ENCODE measurements at regions not wholly inside any gene's neighbourhood (a gene's known extent, or its start where the extent isn't known, plus 50 kb on each side); places are given as distances from the start of the nearest gene placed in this dataset.
"Not testable (repeated sequence)": the region's sequence is repeated elsewhere in the genome, so short reads cannot be mapped to it uniquely, and the experiment has no call there.

DNA sequence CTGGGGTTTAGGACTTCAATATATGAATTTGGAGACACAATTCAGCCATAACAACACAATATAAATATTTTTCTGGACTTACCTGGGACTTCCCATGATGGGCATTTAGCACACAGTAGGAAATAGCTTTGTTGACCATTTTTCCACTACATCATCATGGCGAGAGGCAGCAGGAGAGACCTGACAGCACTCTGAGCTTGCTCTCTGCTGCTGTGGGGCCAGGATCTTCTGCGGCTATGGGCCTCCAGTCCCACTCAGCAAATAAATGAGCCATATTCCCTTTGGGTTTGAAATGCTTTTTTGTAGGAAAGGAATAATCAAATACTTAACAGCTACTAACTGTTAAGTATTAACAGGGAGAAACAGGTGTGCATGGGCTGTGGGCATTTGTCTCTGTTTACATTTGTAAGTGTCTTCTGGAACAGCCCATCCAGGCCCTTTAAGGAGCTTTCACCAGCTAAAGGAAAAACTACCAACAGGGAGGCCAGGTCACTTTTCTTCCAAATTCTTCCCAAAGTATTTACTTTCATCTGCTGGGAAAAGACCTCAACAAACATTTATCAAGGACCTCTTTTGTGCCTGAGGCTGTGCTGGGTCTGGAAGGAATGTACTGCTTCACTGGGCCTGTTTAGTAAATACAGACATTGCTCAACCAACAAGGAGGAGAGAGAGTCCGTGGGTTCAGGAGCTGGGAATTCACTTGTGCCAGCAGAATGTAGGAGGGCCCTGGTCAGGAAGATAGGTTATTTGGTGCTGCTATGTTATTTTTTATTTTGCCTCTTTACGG, 133.2 kb downstream of the LRIG2 start (continued):
- TF ChIP-seq PATZ1 (CRISPR knock-in tag; IDR thresholded peaks at IDR 0.05; ENCODE audit: borderline replicate concordance) (no peak), ZNF565 (CRISPR knock-in tag; conservative IDR thresholded peaks at IDR 0.05; ENCODE audit: low read depth) (no peak), RARB (CRISPR knock-in tag; IDR thresholded peaks at IDR 0.05) (no peak), ZNF8 (CRISPR knock-in tag; IDR thresholded peaks at IDR 0.05) (no peak), ZFP30 (CRISPR knock-in tag; IDR thresholded peaks at IDR 0.05) (no peak), ISL1 (CRISPR knock-in tag; IDR thresholded peaks at IDR 0.05) (no peak)

DNA sequence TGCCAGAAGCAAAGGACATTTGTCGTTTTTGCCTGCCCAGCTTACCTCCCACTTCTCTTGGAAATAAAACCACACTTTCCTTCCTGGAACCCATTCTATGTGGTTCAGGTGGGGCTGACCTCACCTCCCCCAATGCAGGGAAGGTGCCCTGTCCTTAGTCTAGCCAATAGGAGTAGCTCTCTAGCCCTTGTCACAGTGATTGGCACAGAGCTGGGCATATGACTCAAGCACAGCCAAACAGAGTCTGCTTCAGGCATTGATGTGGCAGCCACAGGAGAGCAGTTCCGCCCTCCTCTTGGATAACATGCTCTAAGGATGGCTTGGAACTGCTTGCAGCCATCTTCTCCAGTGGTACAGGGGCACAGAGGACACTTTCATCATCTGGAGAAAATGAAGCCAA, 134.0 kb downstream of the LRIG2 start:
- TF ChIP-seq CREB5 (CRISPR knock-in tag; IDR thresholded peaks at IDR 0.05; ENCODE audit: low read depth) (no peak), ESRRG (CRISPR knock-in tag; IDR thresholded peaks at IDR 0.05) (no peak), CSRNP3 (CRISPR knock-in tag; IDR thresholded peaks at IDR 0.05) (no peak), GLIS3 (CRISPR knock-in tag; IDR thresholded peaks at IDR 0.05) (no peak), ISL1 (CRISPR knock-in tag; IDR thresholded peaks at IDR 0.05) (no peak), BACH2 (CRISPR knock-in tag; IDR thresholded peaks at IDR 0.05; ENCODE audit: borderline replicate concordance) (no peak), OSR1 (CRISPR knock-in tag; IDR thresholded peaks at IDR 0.05) (no peak), PATZ1 (CRISPR knock-in tag; IDR thresholded peaks at IDR 0.05; ENCODE audit: borderline replicate concordance) (no peak), ZFP3 (CRISPR knock-in tag; IDR thresholded peaks at IDR 0.05) (no peak), PPARA (CRISPR knock-in tag; IDR thresholded peaks at IDR 0.05; ENCODE audit: borderline replicate concordance) (no peak), SNAI2 (CRISPR knock-in tag; IDR thresholded peaks at IDR 0.05) (no peak), TOX (CRISPR knock-in tag; IDR thresholded peaks at IDR 0.05; ENCODE audit: borderline replicate concordance) (no peak)
- TF ChIP-seq, protein P1, sequence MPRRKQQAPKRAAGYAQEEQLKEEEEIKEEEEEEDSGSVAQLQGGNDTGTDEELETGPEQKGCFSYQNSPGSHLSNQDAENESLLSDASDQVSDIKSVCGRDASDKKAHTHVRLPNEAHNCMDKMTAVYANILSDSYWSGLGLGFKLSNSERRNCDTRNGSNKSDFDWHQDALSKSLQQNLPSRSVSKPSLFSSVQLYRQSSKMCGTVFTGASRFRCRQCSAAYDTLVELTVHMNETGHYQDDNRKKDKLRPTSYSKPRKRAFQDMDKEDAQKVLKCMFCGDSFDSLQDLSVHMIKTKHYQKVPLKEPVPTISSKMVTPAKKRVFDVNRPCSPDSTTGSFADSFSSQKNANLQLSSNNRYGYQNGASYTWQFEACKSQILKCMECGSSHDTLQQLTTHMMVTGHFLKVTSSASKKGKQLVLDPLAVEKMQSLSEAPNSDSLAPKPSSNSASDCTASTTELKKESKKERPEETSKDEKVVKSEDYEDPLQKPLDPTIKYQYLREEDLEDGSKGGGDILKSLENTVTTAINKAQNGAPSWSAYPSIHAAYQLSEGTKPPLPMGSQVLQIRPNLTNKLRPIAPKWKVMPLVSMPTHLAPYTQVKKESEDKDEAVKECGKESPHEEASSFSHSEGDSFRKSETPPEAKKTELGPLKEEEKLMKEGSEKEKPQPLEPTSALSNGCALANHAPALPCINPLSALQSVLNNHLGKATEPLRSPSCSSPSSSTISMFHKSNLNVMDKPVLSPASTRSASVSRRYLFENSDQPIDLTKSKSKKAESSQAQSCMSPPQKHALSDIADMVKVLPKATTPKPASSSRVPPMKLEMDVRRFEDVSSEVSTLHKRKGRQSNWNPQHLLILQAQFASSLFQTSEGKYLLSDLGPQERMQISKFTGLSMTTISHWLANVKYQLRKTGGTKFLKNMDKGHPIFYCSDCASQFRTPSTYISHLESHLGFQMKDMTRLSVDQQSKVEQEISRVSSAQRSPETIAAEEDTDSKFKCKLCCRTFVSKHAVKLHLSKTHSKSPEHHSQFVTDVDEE (CRISPR knock-in tag; IDR thresholded peaks at IDR 0.05) = no peak
- TF ChIP-seq, protein P2, sequence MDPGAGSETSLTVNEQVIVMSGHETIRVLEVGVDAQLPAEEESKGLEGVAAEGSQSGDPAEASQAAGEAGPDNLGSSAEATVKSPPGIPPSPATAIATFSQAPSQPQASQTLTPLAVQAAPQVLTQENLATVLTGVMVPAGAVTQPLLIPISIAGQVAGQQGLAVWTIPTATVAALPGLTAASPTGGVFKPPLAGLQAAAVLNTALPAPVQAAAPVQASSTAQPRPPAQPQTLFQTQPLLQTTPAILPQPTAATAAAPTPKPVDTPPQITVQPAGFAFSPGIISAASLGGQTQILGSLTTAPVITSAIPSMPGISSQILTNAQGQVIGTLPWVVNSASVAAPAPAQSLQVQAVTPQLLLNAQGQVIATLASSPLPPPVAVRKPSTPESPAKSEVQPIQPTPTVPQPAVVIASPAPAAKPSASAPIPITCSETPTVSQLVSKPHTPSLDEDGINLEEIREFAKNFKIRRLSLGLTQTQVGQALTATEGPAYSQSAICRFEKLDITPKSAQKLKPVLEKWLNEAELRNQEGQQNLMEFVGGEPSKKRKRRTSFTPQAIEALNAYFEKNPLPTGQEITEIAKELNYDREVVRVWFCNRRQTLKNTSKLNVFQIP (CRISPR knock-in tag; IDR thresholded peaks at IDR 0.05; ENCODE audit: borderline replicate concordance, low read depth) = no peak
- peak; percentile 55; the same call in 2 of the 3 replicates for ATAC-seq

- TF ChIP-seq ZNF565 (CRISPR knock-in tag; conservative IDR thresholded peaks at IDR 0.05; ENCODE audit: low read depth) (no peak), CSDC2 (CRISPR knock-in tag; IDR thresholded peaks at IDR 0.05) (no peak), ESRRG (CRISPR knock-in tag; IDR thresholded peaks at IDR 0.05) (no peak), ARNTL (CRISPR knock-in tag; IDR thresholded peaks at IDR 0.05; ENCODE audit: borderline replicate concordance, low read depth) (no peak), TCF4 (CRISPR knock-in tag; IDR thresholded peaks at IDR 0.05; ENCODE audit: borderline replicate concordance) (no peak), CSRNP3 (CRISPR knock-in tag; IDR thresholded peaks at IDR 0.05) (no peak)
- TF ChIP-seq, protein P2 (CRISPR knock-in tag; IDR thresholded peaks at IDR 0.05; ENCODE audit: borderline replicate concordance, low read depth) = no peak
- ATAC-seq = no peak
Observed at GRCh38 chr1:113207457-113207856, 134.5 kb downstream of the LRIG2 start.

GRCh38 chr1:113208425-113208824, 135.4 kb downstream of the LRIG2 start:
- not testable (repeated sequence) for ATAC-seq

Data from SK-N-SH treated with all-trans-retinoic acid at 6 μM for 48 hours (cell line).